Psoas muscle (tissue), 7 donors: ENCODE measurements at regions not wholly inside any gene's neighbourhood (a gene's known extent, or its start where the extent isn't known, plus 50 kb on each side); places are given as distances from the start of the nearest gene placed in this dataset.

ENCODE experiments used
- ATAC-seq, 4 donors: fragments of 200-7000 bp; cut with Tn5 transposase; one replicate each; pipeline ENCODE4 v1.9.1; 2020; ENCODE audit warnings: moderate library complexity in 3 of 4, mild to moderate bottlenecking in 2 of 4
- DNase-seq, 2 donors: peaks; one replicate each; pipeline ENCODE4 v3.0.0-alpha.2; 2020
- H3K27ac ChIP-seq: fragments of 200-600 bp; one replicate; pipeline ENCODE4 v1.8.0; 2022
- H3K27me3 ChIP-seq, 3 donors: fragments of 200-600 bp in 1 of 3; one replicate each; pipeline versions ENCODE4 v1.6.1 to v1.8.0; 2013 to 2022; ENCODE audit warnings: low read length in 2 of 3, mild to moderate bottlenecking in 2 of 3, moderate library complexity in 1 of 3; ENCODE audit not compliant: insufficient read depth in 3 of 3
- H3K36me3 ChIP-seq, 2 donors: fragments of 200-600 bp in 1 of 2; one replicate each; pipeline versions ENCODE4 v1.6.1 to v1.8.0; 2013 to 2022; ENCODE audit warnings: low read depth in 1 of 2, mild to moderate bottlenecking in 1 of 2, moderate library complexity in 1 of 2; ENCODE audit not compliant: insufficient read depth in 1 of 2
- H3K4me1 ChIP-seq: fragments of 200-600 bp; one replicate; pipeline ENCODE4 v1.8.0; 2022
- H3K4me3 ChIP-seq: fragments of 200-600 bp; one replicate; pipeline ENCODE4 v1.8.0; 2022; ENCODE audit warnings: mild to moderate bottlenecking
- H3K9me3 ChIP-seq: fragments of 200-600 bp; one replicate; pipeline ENCODE4 v1.8.0; 2022
- WGBS, 3 donors: extraction: QIAGEN DNeasy Blood & Tissue Kit; methylation state at CpG; one replicate each; pipeline versions ENCODE4 v1.1.6 to v1.1.7; 2013; 5-methylcytosine and 5-hydroxymethylcytosine counted together
- intact Hi-C, 2 donors: fragments of 100-400 bp; cut with DNase I; formaldehyde crosslinking; loops; one replicate each; pipeline versions ENCODE4 v1.11.0 to v1.14.2; 2022
- TF ChIP-seq, protein P1 (sequence below): fragments of 200-600 bp; IDR thresholded peaks from one replicate; pipeline ENCODE4 v1.8.0; 2022; ENCODE audit warnings: antibody characterized with exemption
- donor health status: healthy with polysubstance abuse.
- donor health status: DM: no; HTN: no; CAD: no; lungs with moderate emphysema.
- donor health status: Bipolar disorder and iron deficiency.
- donor health status: healthy.
- donor health status: DM: yes; HTN: yes; CAD: no.
- donor health status: DM: no; HTN: no; CAD: no.
- donor health status: DM: yes; HTN: yes; CAD: no.

DNA sequence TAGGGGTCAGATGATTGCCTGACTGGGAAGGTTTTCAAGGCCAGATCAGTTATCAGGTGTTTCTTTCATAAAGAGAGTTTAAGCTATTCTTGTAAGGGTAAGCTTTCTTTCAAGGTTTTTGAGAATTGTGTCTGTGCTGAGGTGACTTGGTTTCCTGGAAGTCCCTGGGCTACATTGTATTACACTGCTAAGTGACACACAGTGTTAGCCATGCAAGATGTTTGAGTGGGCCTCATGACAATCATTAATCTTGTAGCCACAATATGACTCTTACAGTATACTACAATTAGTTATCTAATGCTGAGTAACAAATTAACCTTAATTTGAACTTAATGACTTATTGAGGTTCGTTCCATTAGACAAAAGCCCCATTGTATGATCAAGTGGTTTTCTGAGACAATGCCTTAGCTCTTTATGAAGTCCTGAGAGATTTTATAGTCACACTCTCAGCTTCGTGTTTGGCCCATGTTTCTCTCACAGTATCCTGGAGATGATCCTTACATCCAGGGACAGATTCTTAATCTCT is 186.7 kb downstream of the RPS12 start:
- Histone ChIP-seq H3K4me3 (no peak overlapping the region), H3K36me3 (no peaks in the 10 kb centered on the region), H3K27me3 (no peaks in the 10 kb centered on the region), H3K9me3 (no peaks in the 10 kb centered on the region), H3K27ac (no peak overlapping the region), H3K4me1 (peaks cover 3% of the 10 kb centered on the region)
- WGBS, 3 donors, result 65 to 83% (median 83%) methylated on average over 2 of the region's 2 CpGs
- no peak for ATAC-seq
- no peak for DNase-seq
- TF ChIP-seq, protein P1, sequence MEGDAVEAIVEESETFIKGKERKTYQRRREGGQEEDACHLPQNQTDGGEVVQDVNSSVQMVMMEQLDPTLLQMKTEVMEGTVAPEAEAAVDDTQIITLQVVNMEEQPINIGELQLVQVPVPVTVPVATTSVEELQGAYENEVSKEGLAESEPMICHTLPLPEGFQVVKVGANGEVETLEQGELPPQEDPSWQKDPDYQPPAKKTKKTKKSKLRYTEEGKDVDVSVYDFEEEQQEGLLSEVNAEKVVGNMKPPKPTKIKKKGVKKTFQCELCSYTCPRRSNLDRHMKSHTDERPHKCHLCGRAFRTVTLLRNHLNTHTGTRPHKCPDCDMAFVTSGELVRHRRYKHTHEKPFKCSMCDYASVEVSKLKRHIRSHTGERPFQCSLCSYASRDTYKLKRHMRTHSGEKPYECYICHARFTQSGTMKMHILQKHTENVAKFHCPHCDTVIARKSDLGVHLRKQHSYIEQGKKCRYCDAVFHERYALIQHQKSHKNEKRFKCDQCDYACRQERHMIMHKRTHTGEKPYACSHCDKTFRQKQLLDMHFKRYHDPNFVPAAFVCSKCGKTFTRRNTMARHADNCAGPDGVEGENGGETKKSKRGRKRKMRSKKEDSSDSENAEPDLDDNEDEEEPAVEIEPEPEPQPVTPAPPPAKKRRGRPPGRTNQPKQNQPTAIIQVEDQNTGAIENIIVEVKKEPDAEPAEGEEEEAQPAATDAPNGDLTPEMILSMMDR, result no peak
- intact Hi-C loops, result no loop called here

- Histone ChIP-seq H3K9me3 (no peaks in the 10 kb centered on the region), H3K36me3 (no peaks in the 10 kb centered on the region), H3K4me3 (no peak overlapping the region), H3K27me3 (no peaks in the 10 kb centered on the region), H3K4me1 (no peaks in the 10 kb centered on the region), H3K27ac (no peak overlapping the region)
- ATAC-seq (no peak), DNase-seq (no peak)
- 92 to 95% (median 94%) methylated on average over 2 of the region's 2 CpGs for WGBS, 3 donors
- TF ChIP-seq, protein P1, result no peak
- intact Hi-C loops, result no loop called here
These were observed 190.0 kb downstream of the RPS12 start for GRCh38 chr6:133004304-133004884.

DNA sequence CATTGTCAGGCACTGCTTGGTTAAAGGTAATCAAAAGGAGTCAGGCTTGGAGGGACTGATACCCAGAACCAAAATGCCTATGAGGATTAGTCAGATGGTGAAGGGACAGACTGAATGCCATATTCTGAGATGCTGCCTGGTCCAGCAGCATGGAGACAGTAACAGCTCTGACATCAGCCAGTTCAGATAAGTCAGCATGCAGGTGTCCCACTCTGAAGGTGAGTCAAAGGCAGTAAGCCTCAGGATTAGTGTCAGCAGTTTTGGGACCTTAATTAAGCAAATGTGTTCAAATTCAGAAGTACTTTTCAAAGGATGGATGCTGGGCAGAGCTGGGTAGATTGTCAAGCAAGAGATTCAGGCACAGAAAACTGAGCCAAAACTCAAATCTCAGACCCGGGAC is 198.4 kb downstream of the RPS12 start:
- Histone ChIP-seq H3K27ac (no peak overlapping the region), H3K4me3 (no peak overlapping the region), H3K36me3 (no peaks in the 10 kb centered on the region), H3K9me3 (no peaks in the 10 kb centered on the region), H3K27me3 (no peaks in the 10 kb centered on the region), H3K4me1 (no peaks in the 10 kb centered on the region)
- TF ChIP-seq, protein P1, result no peak
- WGBS, 3 donors, result 33 to 56% (median 48%) methylated on average over 1 of the region's 1 CpG
- DNase-seq (no peak), ATAC-seq (no peak)
- intact Hi-C loops, result no loop called here

- TF ChIP-seq, protein P1, result no peak
These were observed 202.3 kb downstream of the RPS12 start for GRCh38 chr6:133016631-133017030.

GRCh38 chr6:133017581-133017980 is 203.2 kb downstream of the RPS12 start:
- TF ChIP-seq, protein P1, result no peak
- WGBS, 3 donors, result 67 to 75% (median 74%) methylated on average over 5 of the region's 5 CpGs
- Histone ChIP-seq H3K4me3 (no peak overlapping the region), H3K4me1 (no peaks in the 10 kb centered on the region), H3K27me3 (no peaks in the 10 kb centered on the region), H3K9me3 (no peaks in the 10 kb centered on the region), H3K36me3 (no peaks in the 10 kb centered on the region), H3K27ac (no peak overlapping the region)
- ATAC-seq, result no peak
- no peak for DNase-seq
- intact Hi-C loops, result no loop called here

More at GRCh38 chr6:133016631-133017030, 202.3 kb downstream of the RPS12 start:
- Histone ChIP-seq H3K27me3 (no peaks in the 10 kb centered on the region), H3K4me3 (no peak overlapping the region), H3K4me1 (no peaks in the 10 kb centered on the region), H3K9me3 (no peaks in the 10 kb centered on the region), H3K36me3 (no peaks in the 10 kb centered on the region), H3K27ac (no peak overlapping the region)
- DNase-seq (no peak), ATAC-seq (no peak)
- intact Hi-C loops, result no loop called here
- WGBS, 3 donors, result 80 to 91% (median 90%) methylated on average over 5 of the region's 5 CpGs
